Natural killer cell treated with Interleukin-12 subunit alpha and Interleukin-12 subunit beta and Interleukin-15 and Interleukin-18, amount 100 ng/mL, for 72 hours (primary cell): ENCODE measurements at regions not wholly inside any gene's neighbourhood (a gene's known extent, or its start where the extent isn't known, plus 50 kb on each side); places are given as distances from the start of the nearest gene placed in this dataset.
"Not testable (repeated sequence)": the region's sequence is repeated elsewhere in the genome, so short reads cannot be mapped to it uniquely, and the experiment has no call there.

Source experiments
- ATAC-seq, 2 donors: fragments of 150-1000 bp; cut with Tn5 transposase in 1 of 2; sonication (Bioruptor Pico), chemical (Tn5 transposase) in 1 of 2; 2 replicates each; pipeline ENCODE4 v1.10.0; 2021
- DNase-seq: peaks from one replicate; pipeline ENCODE4 v3.0.0; 2022; ENCODE audit warnings: low spot score
- H3K27ac Mint-ChIP-seq, 2 donors: 1 replicate in 1 of 2; 2 replicates in 1 of 2; pipeline ENCODE4 v1.8.0; 2022; ENCODE audit warnings: mixed read lengths in 2 of 2, mild to moderate bottlenecking in 1 of 2, moderate library complexity in 1 of 2
- H3K27me3 Mint-ChIP-seq, 2 donors: 1 replicate in 1 of 2; 2 replicates in 1 of 2; pipeline ENCODE4 v1.8.0; 2022; ENCODE audit warnings: mixed read lengths in 2 of 2
- H3K36me3 Mint-ChIP-seq: one replicate; pipeline ENCODE4 v1.8.0; 2022; ENCODE audit warnings: mixed read lengths
- H3K4me1 Mint-ChIP-seq, 2 donors: 1 replicate in 1 of 2; 2 replicates in 1 of 2; pipeline ENCODE4 v1.8.0; 2022; ENCODE audit warnings: low read depth in 2 of 2, mixed read lengths in 2 of 2, mild to moderate bottlenecking in 1 of 2
- H3K4me3 Mint-ChIP-seq: one replicate; pipeline ENCODE4 v1.8.0; 2022; ENCODE audit warnings: mixed read lengths
- H3K9me3 Mint-ChIP-seq: 2 replicates; pipeline ENCODE4 v1.8.0; 2022; ENCODE audit warnings: mixed read lengths

GRCh38 chr5:28809811-28810750 lies 1771.7 kb upstream of the CDH9 start:
- Mint-ChIP-seq H3K4me3 (no peak overlapping the region), H3K9me3 (peaks cover 11% of the 10 kb centered on the region), H3K27me3 (no peaks in the 10 kb centered on the region), H3K36me3 (no peaks in the 10 kb centered on the region), H3K27ac (no peak overlapping the region), H3K4me1 (no peaks in the 10 kb centered on the region)
- DNase-seq (no peak), ATAC-seq (no peak)

GRCh38 chr5:28808967-28809810 lies 1770.8 kb upstream of the CDH9 start:
- ATAC-seq (no peak), DNase-seq (no peak)
- no peaks in the 10 kb centered on the region for H3K27me3 Mint-ChIP-seq
- H3K4me3 Mint-ChIP-seq, result no peak overlapping the region
- H3K4me1 Mint-ChIP-seq, result no peaks in the 10 kb centered on the region
- H3K9me3 Mint-ChIP-seq, result peaks cover 7% of the 10 kb centered on the region
- H3K36me3 Mint-ChIP-seq, result no peaks in the 10 kb centered on the region
- no peak overlapping the region for H3K27ac Mint-ChIP-seq

GRCh38 chr5:28807195-28807729 lies 1768.9 kb upstream of the CDH9 start:
- Mint-ChIP-seq H3K9me3 (peaks cover 7% of the 10 kb centered on the region), H3K36me3 (no peaks in the 10 kb centered on the region), H3K4me3 (no peak overlapping the region), H3K27ac (no peak overlapping the region), H3K4me1 (no peaks in the 10 kb centered on the region), H3K27me3 (no peaks in the 10 kb centered on the region)
- no peak for DNase-seq
- ATAC-seq, result no peak

- not testable (repeated sequence) for H3K9me3 Mint-ChIP-seq, H3K27me3 Mint-ChIP-seq, ATAC-seq, DNase-seq, H3K27ac Mint-ChIP-seq, H3K4me1 Mint-ChIP-seq, H3K4me3 Mint-ChIP-seq, H3K36me3 Mint-ChIP-seq
Observed at GRCh38 chr5:28799035-28799434, 1760.6 kb upstream of the CDH9 start.

GRCh38 chr5:28788954-28789353 lies 1750.6 kb upstream of the CDH9 start:
- peaks cover 11% of the 10 kb centered on the region for H3K36me3 Mint-ChIP-seq
- no peaks in the 10 kb centered on the region for H3K27me3 Mint-ChIP-seq
- H3K4me3 Mint-ChIP-seq, result no peak overlapping the region
- no peak overlapping the region for H3K27ac Mint-ChIP-seq
- ATAC-seq, result no peak
- no peaks in the 10 kb centered on the region for H3K4me1 Mint-ChIP-seq
- H3K9me3 Mint-ChIP-seq, result peaks cover 19% of the 10 kb centered on the region
- DNase-seq, result no peak

GRCh38 chr5:28780083-28780692 lies 1741.8 kb upstream of the CDH9 start:
- ATAC-seq, result no peak

GRCh38 chr5:28779161-28779754 lies 1740.9 kb upstream of the CDH9 start:
- no peak overlapping the region for H3K4me3 Mint-ChIP-seq
- no peaks in the 10 kb centered on the region for H3K9me3 Mint-ChIP-seq
- no peaks in the 10 kb centered on the region for H3K4me1 Mint-ChIP-seq
- H3K27ac Mint-ChIP-seq, result no peak overlapping the region
- no peak for DNase-seq
- no peak for ATAC-seq
- no peaks in the 10 kb centered on the region for H3K36me3 Mint-ChIP-seq
- H3K27me3 Mint-ChIP-seq, result no peaks in the 10 kb centered on the region

More at GRCh38 chr5:28780083-28780692, 1741.8 kb upstream of the CDH9 start:
- no peak overlapping the region for H3K4me3 Mint-ChIP-seq
- DNase-seq, result no peak
- no peaks in the 10 kb centered on the region for H3K4me1 Mint-ChIP-seq
- no peaks in the 10 kb centered on the region for H3K36me3 Mint-ChIP-seq
- no peak overlapping the region for H3K27ac Mint-ChIP-seq
- peaks cover 4% of the 10 kb centered on the region for H3K9me3 Mint-ChIP-seq
- H3K27me3 Mint-ChIP-seq, result no peaks in the 10 kb centered on the region

GRCh38 chr5:28770307-28770706 lies 1731.9 kb upstream of the CDH9 start:
- Mint-ChIP-seq H3K27ac (no peak overlapping the region), H3K4me1 (no peaks in the 10 kb centered on the region), H3K36me3 (no peaks in the 10 kb centered on the region), H3K27me3 (no peaks in the 10 kb centered on the region), H3K9me3 (peaks cover 10% of the 10 kb centered on the region), H3K4me3 (no peak overlapping the region)
- DNase-seq, result no peak
- ATAC-seq, result no peak

GRCh38 chr5:28766565-28767158 lies 1728.3 kb upstream of the CDH9 start:
- H3K27me3 Mint-ChIP-seq, result no peaks in the 10 kb centered on the region
- H3K4me3 Mint-ChIP-seq, result no peak overlapping the region
- no peak overlapping the region for H3K27ac Mint-ChIP-seq
- no peaks in the 10 kb centered on the region for H3K36me3 Mint-ChIP-seq
- no peaks in the 10 kb centered on the region for H3K4me1 Mint-ChIP-seq
- peaks cover 12% of the 10 kb centered on the region for H3K9me3 Mint-ChIP-seq
- ATAC-seq (no peak), DNase-seq (no peak)

GRCh38 chr5:28751396-28751795 lies 1713.0 kb upstream of the CDH9 start:
- DNase-seq (no peak), ATAC-seq (no peak)
- peaks cover 30% of the 10 kb centered on the region for H3K9me3 Mint-ChIP-seq
- H3K27me3 Mint-ChIP-seq, result no peaks in the 10 kb centered on the region
- no peak overlapping the region for H3K27ac Mint-ChIP-seq
- H3K4me3 Mint-ChIP-seq, result no peak overlapping the region
- no peaks in the 10 kb centered on the region for H3K4me1 Mint-ChIP-seq
- H3K36me3 Mint-ChIP-seq, result peaks cover 15% of the 10 kb centered on the region

- Mint-ChIP-seq H3K27me3 (no peaks in the 10 kb centered on the region), H3K4me3 (no peak overlapping the region), H3K9me3 (peaks cover 20% of the 10 kb centered on the region), H3K4me1 (no peaks in the 10 kb centered on the region), H3K36me3 (peaks cover 11% of the 10 kb centered on the region), H3K27ac (no peak overlapping the region)
- no peak for ATAC-seq
- DNase-seq, result no peak
Observed at GRCh38 chr5:28750251-28750650, 1711.9 kb upstream of the CDH9 start.

- Mint-ChIP-seq H3K4me1 (no peaks in the 10 kb centered on the region), H3K27ac (no peak overlapping the region)
Observed at GRCh38 chr5:28748446-28748845, 1710.1 kb upstream of the CDH9 start.

GRCh38 chr5:28743716-28744110 lies 1705.3 kb upstream of the CDH9 start:
- DNase-seq, result no peak
- H3K27me3 Mint-ChIP-seq, result no peaks in the 10 kb centered on the region
- H3K4me1 Mint-ChIP-seq, result no peaks in the 10 kb centered on the region
- no peak overlapping the region for H3K4me3 Mint-ChIP-seq
- H3K27ac Mint-ChIP-seq, result no peak overlapping the region
- H3K36me3 Mint-ChIP-seq, result peaks cover 8% of the 10 kb centered on the region
- no peak for ATAC-seq
- H3K9me3 Mint-ChIP-seq, result peaks cover 11% of the 10 kb centered on the region

More at GRCh38 chr5:28748446-28748845, 1710.1 kb upstream of the CDH9 start:
- Mint-ChIP-seq H3K9me3 (peaks cover 16% of the 10 kb centered on the region), H3K36me3 (peaks cover 7% of the 10 kb centered on the region), H3K4me3 (no peak overlapping the region), H3K27me3 (no peaks in the 10 kb centered on the region)
- DNase-seq (no peak), ATAC-seq (no peak)
